ENCODE measurements at regions not wholly inside any gene's neighbourhood (a gene's known extent, or its start where the extent isn't known, plus 50 kb on each side); places are given as distances from the start of the nearest gene placed in this dataset.

GRCh38 chr1:14106679-14107313 lies 406.8 kb downstream of the PRDM2 start:
- no peak overlapping the region for H3K27ac ChIP-seq
- H3K4me2 ChIP-seq = no peak overlapping the region
- no peaks in the 10 kb centered on the region for H3K4me1 ChIP-seq
- FAIRE-seq (no peak), DNase-seq (ENCODE audit: low read depth in 1 of 2, low spot score in 1 of 2) (no peak), ATAC-seq (no peak)
- CTCF ChIA-PET = interaction anchor here (0.6 kb wide), 1 partner anchor 58 kb away, joined by 3 read pairs; no protein-coding TSS in a partner anchor
- H3K4me3 ChIP-seq = no peak overlapping the region
- WGBS (ENCODE audit: missing lambda C conversion rate) = 24% methylated on average over 3 of the region's 4 CpGs
- no peak for TF ChIP-seq SREBF2 (IDR thresholded peaks at IDR 0.05)
- no peak for TF ChIP-seq EHF (CRISPR knock-in tag; IDR thresholded peaks at IDR 0.05)
- TF ChIP-seq HOXB13 (CRISPR knock-in tag; IDR thresholded peaks at IDR 0.05; ENCODE audit: low read depth) = no peak
- no peak for TF ChIP-seq CBX2 (IDR thresholded peaks at IDR 0.05; ENCODE audit: borderline replicate concordance, low read depth)
- TF ChIP-seq, protein P1, sequence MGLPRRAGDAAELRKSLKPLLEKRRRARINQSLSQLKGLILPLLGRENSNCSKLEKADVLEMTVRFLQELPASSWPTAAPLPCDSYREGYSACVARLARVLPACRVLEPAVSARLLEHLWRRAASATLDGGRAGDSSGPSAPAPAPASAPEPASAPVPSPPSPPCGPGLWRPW (IDR thresholded peaks at IDR 0.05) = no peak
- TF ChIP-seq JUN (IDR thresholded peaks at IDR 0.05) = no peak
- TF ChIP-seq ZSCAN20 (CRISPR knock-in tag; IDR thresholded peaks at IDR 0.05) = no peak
- TF ChIP-seq, protein P2, sequence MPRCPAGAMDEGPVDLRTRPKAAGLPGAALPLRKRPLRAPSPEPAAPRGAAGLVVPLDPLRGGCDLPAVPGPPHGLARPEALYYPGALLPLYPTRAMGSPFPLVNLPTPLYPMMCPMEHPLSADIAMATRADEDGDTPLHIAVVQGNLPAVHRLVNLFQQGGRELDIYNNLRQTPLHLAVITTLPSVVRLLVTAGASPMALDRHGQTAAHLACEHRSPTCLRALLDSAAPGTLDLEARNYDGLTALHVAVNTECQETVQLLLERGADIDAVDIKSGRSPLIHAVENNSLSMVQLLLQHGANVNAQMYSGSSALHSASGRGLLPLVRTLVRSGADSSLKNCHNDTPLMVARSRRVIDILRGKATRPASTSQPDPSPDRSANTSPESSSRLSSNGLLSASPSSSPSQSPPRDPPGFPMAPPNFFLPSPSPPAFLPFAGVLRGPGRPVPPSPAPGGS (IDR thresholded peaks at IDR 0.05) = no peak
- TF ChIP-seq RAD21 (conservative IDR thresholded peaks at IDR 0.05 in 1 of 2, IDR thresholded peaks at IDR 0.05 in 1 of 2) = no peak
- TF ChIP-seq NFE2L2 (conservative IDR thresholded peaks at IDR 0.05; ENCODE audit: low read length) = no peak
- TF ChIP-seq SMC3 (IDR thresholded peaks at IDR 0.05) = no peak
- TF ChIP-seq BHLHE40 (IDR thresholded peaks at IDR 0.05; ENCODE audit: low read depth, low read length) = no peak
- no peak for TF ChIP-seq FOSL2 (IDR thresholded peaks at IDR 0.05)
- no peak for TF ChIP-seq FOSL2 (CRISPR knock-in tag; IDR thresholded peaks at IDR 0.05)
- POLR2A ChIA-PET = no interaction called here
- H3K9me3 ChIP-seq = no peaks in the 10 kb centered on the region

DNA sequence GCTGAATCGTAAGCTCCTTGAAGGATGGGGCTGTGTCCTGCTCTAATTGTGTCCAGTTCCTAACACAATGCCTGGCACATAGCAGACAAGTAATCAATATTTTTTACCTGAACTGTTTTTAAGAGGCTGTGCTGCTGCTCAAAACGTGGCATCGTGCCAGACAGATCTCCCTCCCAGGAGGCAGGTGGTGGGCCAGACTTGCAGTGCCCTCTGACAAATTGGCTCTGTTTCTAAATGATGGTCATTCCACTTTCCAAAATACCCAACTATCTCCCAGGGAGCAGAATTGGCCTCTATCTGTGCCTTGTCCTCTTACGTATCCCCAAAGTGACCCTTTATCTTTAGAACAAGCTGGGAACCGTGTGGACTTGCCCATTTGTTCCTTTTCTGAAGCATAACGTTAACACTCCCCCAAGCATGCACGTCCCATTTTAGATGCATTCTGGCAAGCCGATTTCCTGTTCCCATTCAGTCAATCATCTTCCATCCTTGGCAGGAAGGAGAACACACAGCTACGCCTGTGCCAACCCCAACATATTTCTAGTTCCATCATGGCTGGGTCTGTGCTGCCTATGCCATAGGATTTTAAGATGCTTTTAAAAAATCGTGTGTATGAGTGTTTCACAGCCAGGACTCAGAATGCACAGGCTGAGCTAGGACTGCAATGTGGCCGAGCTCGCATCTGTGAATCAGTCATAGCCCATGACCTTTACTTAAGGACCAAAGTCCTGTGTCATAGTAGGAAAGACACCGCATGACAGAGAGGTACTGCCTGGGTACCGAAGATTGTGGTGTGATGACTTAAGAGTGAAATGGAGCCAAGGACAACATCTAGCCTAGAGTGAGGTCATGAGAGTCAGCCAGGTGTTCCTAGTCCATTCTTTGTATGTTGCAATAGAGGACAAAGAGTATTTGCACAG lies 408.6 kb downstream of the PRDM2 start:
- TF ChIP-seq JUNB (IDR thresholded peaks at IDR 0.05) (no peak), FOSB (CRISPR knock-in tag; IDR thresholded peaks at IDR 0.05) (no peak), MAFK (IDR thresholded peaks at IDR 0.05; ENCODE audit: partially characterized antibody) (no peak), HOXB5 (CRISPR knock-in tag; IDR thresholded peaks at IDR 0.05) (no peak), CEBPB (IDR thresholded peaks at IDR 0.05) (no peak), EP300 (IDR thresholded peaks at IDR 0.05) (no peak), FOSL2 (IDR thresholded peaks at IDR 0.05) (no peak), FOSL2 (CRISPR knock-in tag; IDR thresholded peaks at IDR 0.05) (no peak), NPAS2 (CRISPR knock-in tag; IDR thresholded peaks at IDR 0.05; ENCODE audit: borderline replicate concordance) (no peak), GATA3 (IDR thresholded peaks at IDR 0.05; ENCODE audit: borderline replicate concordance) (no peak), ZFP36 (IDR thresholded peaks at IDR 0.05; ENCODE audit: borderline replicate concordance, partially characterized antibody) (no peak), POLR2A (IDR thresholded peaks at IDR 0.05; ENCODE audit: low read length) (no peak), KDM5A (IDR thresholded peaks at IDR 0.05) (no peak), BHLHE40 (IDR thresholded peaks at IDR 0.05; ENCODE audit: low read depth, low read length) (no peak), CHD2 (IDR thresholded peaks at IDR 0.05; ENCODE audit: low read length, partially characterized antibody) (no peak)
- TF ChIP-seq, protein P3, sequence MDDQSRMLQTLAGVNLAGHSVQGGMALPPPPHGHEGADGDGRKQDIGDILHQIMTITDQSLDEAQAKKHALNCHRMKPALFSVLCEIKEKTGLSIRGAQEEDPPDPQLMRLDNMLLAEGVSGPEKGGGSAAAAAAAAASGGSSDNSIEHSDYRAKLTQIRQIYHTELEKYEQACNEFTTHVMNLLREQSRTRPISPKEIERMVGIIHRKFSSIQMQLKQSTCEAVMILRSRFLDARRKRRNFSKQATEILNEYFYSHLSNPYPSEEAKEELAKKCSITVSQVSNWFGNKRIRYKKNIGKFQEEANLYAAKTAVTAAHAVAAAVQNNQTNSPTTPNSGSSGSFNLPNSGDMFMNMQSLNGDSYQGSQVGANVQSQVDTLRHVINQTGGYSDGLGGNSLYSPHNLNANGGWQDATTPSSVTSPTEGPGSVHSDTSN (IDR thresholded peaks at IDR 0.05) = no peak
- Histone ChIP-seq H3K4me2 (no peak overlapping the region), H3K4me1 (no peaks in the 10 kb centered on the region), H3K27ac (no peak overlapping the region), H3K4me3 (no peak overlapping the region), H3K9me3 (no peaks in the 10 kb centered on the region)
- ATAC-seq (no peak), FAIRE-seq (no peak), DNase-seq (ENCODE audit: low read depth in 1 of 2, low spot score in 1 of 2) (no peak)
- 5% methylated on average over 14 of the region's 14 CpGs for WGBS (ENCODE audit: missing lambda C conversion rate)
- POLR2A ChIA-PET = no interaction called here
- CTCF ChIA-PET = no interaction called here
